IMR-90 (cell line): ENCODE measurements at regions not wholly inside any gene's neighbourhood (a gene's known extent, or its start where the extent isn't known, plus 50 kb on each side); places are given as distances from the start of the nearest gene placed in this dataset.

ENCODE experiments used
- ATAC-seq: fragments of 200-7000 bp; cut with Tn5 transposase; 2 replicates; pipeline ENCODE4 v1.9.1; 2020; ENCODE audit warnings: low read depth, mild to moderate bottlenecking, moderate library complexity
- BruUV-seq: library from RNA; stranded (reverse); fragments of 400-500 nt; replicated peaks from 2 replicates; lab custom pipeline; 2021; lab: Mats Ljungman, UMichigan
- CTCF ChIA-PET: fragments of 300-600 bp; formaldehyde crosslinking; extraction: SDS; loops from one replicate; lab custom pipeline; 2021; ENCODE audit warnings: antibody characterized with exemption; lab: Yijun Ruan, JAX
- POLR2A ChIA-PET: fragments of 300-600 bp; sonication (Branson Sonifier 250); formaldehyde crosslinking; loops from one replicate; lab custom pipeline; 2022; ENCODE audit warnings: antibody characterized with exemption; ENCODE audit not compliant: unreplicated experiment; lab: Charles Lee
- DNase-seq: peaks from one replicate; pipeline ENCODE4 v3.0.0; 2013
- H2AFZ ChIP-seq: replicated peaks from 2 replicates; pipeline ENCODE3; 2013; ENCODE audit warnings: low read length, mild to moderate bottlenecking; ENCODE audit not compliant: poor library complexity
- H2AK5ac ChIP-seq: 2 replicates; pipeline ENCODE4 v1.6.1; 2013; ENCODE audit warnings: low read depth, low read length, inconsistent platforms
- H2AK9ac ChIP-seq: replicated peaks from 2 replicates; pipeline ENCODE3; 2013; ENCODE audit warnings: mild to moderate bottlenecking, low read depth, low read length, moderate library complexity; ENCODE audit not compliant: poor library complexity
- H2BK120ac ChIP-seq: 2 replicates; pipeline ENCODE4 v1.6.1; 2013; ENCODE audit warnings: low read depth, low read length, inconsistent platforms
- H2BK15ac ChIP-seq: 3 replicates; pipeline ENCODE4 v1.6.1; 2013; ENCODE audit warnings: low read depth, low read length, inconsistent platforms
- H2BK20ac ChIP-seq: 2 replicates; pipeline ENCODE4 v1.6.1; 2013; ENCODE audit warnings: low read depth, mild to moderate bottlenecking, inconsistent platforms, low read length, moderate library complexity
- H2BK5ac ChIP-seq: 2 replicates; pipeline ENCODE4 v1.6.1; 2013; ENCODE audit warnings: mild to moderate bottlenecking, low read depth, low read length, inconsistent platforms; ENCODE audit not compliant: poor library complexity, severe bottlenecking
- H3K14ac ChIP-seq: replicated peaks from 2 replicates; pipeline ENCODE4 v1.6.1; 2013; ENCODE audit warnings: low read depth, low read length, inconsistent platforms
- H3K18ac ChIP-seq: 2 replicates; pipeline ENCODE4 v1.6.1; 2013; ENCODE audit warnings: low read depth, low read length, control low read depth
- H3K23ac ChIP-seq: 2 replicates; pipeline ENCODE4 v1.6.1; 2013; ENCODE audit warnings: low read depth, low read length, inconsistent platforms
- H3K27ac ChIP-seq: 2 replicates; pipeline ENCODE4 v1.5.1; 2013; ENCODE audit warnings: mild to moderate bottlenecking, control low read depth, low read length; ENCODE audit not compliant: insufficient read depth
- H3K27me3 ChIP-seq: 2 replicates; pipeline ENCODE4 v1.6.1; 2013; ENCODE audit warnings: low read length; ENCODE audit not compliant: control insufficient read depth, insufficient read depth
- H3K36me3 ChIP-seq: 2 replicates; pipeline ENCODE4 v1.6.1; 2013; ENCODE audit warnings: low read length, mixed read lengths; ENCODE audit not compliant: control insufficient read depth, insufficient read depth
- H3K4ac ChIP-seq: 2 replicates; pipeline ENCODE4 v1.6.1; 2013; ENCODE audit warnings: low read depth, low read length, inconsistent platforms
- H3K4me1 ChIP-seq: 2 replicates; pipeline ENCODE4 v1.6.1; 2013; ENCODE audit warnings: low read length, mixed read lengths; ENCODE audit not compliant: control insufficient read depth, insufficient read depth
- H3K4me2 ChIP-seq: 2 replicates; pipeline ENCODE4 v1.6.1; 2013; ENCODE audit warnings: low read depth, mild to moderate bottlenecking, control low read depth, low read length, moderate library complexity
- H3K4me3 ChIP-seq: 2 replicates; pipeline ENCODE4 v1.5.1; 2013; ENCODE audit warnings: low read depth, mild to moderate bottlenecking, control low read depth, low read length, moderate library complexity; ENCODE audit not compliant: insufficient read depth
- H3K56ac ChIP-seq: 2 replicates; pipeline ENCODE4 v1.6.1; 2013; ENCODE audit warnings: low read length, inconsistent platforms; ENCODE audit not compliant: insufficient read depth; ENCODE audit errors: extremely low read depth
- H3K79me1 ChIP-seq, 2 experiments: 2 replicates each; pipeline ENCODE4 v1.6.1; 2013; ENCODE audit warnings: low read length in 2 of 2, inconsistent platforms in 1 of 2, low read depth in 1 of 2
- H3K9ac ChIP-seq: 2 replicates; pipeline ENCODE4 v1.6.1; 2013; ENCODE audit warnings: low read depth, low read length, control low read depth
- H3K9me1 ChIP-seq: 2 replicates; pipeline ENCODE4 v1.6.1; 2013; ENCODE audit warnings: low read length, inconsistent platforms; ENCODE audit not compliant: insufficient read depth
- H3K9me3 ChIP-seq: 2 replicates; pipeline ENCODE4 v1.6.1; 2013; ENCODE audit warnings: low read length; ENCODE audit not compliant: control insufficient read depth, insufficient read depth
- H4K20me1 ChIP-seq: 2 replicates; pipeline ENCODE4 v1.6.1; 2013; ENCODE audit warnings: low read length, inconsistent platforms; ENCODE audit not compliant: insufficient read depth
- H4K5ac ChIP-seq: 2 replicates; pipeline ENCODE4 v1.6.1; 2013; ENCODE audit warnings: mild to moderate bottlenecking, low read depth, low read length, control low read depth
- H4K8ac ChIP-seq, 2 experiments: 2 replicates each; pipeline ENCODE4 v1.6.1; 2013; ENCODE audit warnings: low read depth in 2 of 2, low read length in 2 of 2, control low read depth in 1 of 2, inconsistent platforms in 1 of 2
- H4K91ac ChIP-seq: 2 replicates; pipeline ENCODE4 v1.6.1; 2013; ENCODE audit warnings: low read depth, low read length, inconsistent platforms; ENCODE audit not compliant: insufficient read depth
- BHLHE40 ChIP-seq: fragments of 150-350 bp; IDR thresholded peaks from 2 replicates; pipeline ENCODE4 v1.6.1; 2016; ENCODE audit warnings: mild to moderate bottlenecking, low read depth, low read length
- CHD1 ChIP-seq: IDR thresholded peaks from 2 replicates; pipeline ENCODE4 v1.6.1; 2012; ENCODE audit warnings: low read depth, low read length, improper control_type of control experiment
- FOS ChIP-seq: fragments of 150-350 bp; IDR thresholded peaks from 2 replicates; pipeline ENCODE4 v1.6.1; 2016; ENCODE audit warnings: low read depth, low read length
- MAFK ChIP-seq: IDR thresholded peaks from 2 replicates; pipeline ENCODE4 v1.6.1; 2012; ENCODE audit warnings: low read depth, low read length, improper control_type of control experiment
- MAZ ChIP-seq: IDR thresholded peaks from 2 replicates; pipeline ENCODE4 v1.6.1; 2012; ENCODE audit warnings: low read depth, mild to moderate bottlenecking, low read length, improper control_type of control experiment, moderate library complexity, borderline replicate concordance
- MXI1 ChIP-seq: IDR thresholded peaks from 2 replicates; pipeline ENCODE4 v1.6.1; 2012; ENCODE audit warnings: low read depth, mild to moderate bottlenecking, low read length, moderate library complexity, borderline replicate concordance
- POLR2A ChIP-seq: IDR thresholded peaks from 2 replicates; pipeline ENCODE4 v1.6.1; 2012; ENCODE audit warnings: mild to moderate bottlenecking, low read depth, low read length
- RAD21 ChIP-seq: IDR thresholded peaks from 2 replicates; pipeline ENCODE4 v1.6.1; 2012; ENCODE audit warnings: low read length, improper control_type of control experiment
- RFX5 ChIP-seq: IDR thresholded peaks from 2 replicates; pipeline ENCODE4 v1.8.0; 2012; ENCODE audit warnings: low read depth, mild to moderate bottlenecking, low read length, moderate library complexity
- WGBS, 2 experiments: methylation state at CpG; one replicate each; pipeline versions ENCODE4 v1.1.5 to v1.1.7; 2013; ENCODE audit warnings: missing lambda C conversion rate in 2 of 2; ENCODE audit not compliant: insufficient read length in 1 of 2; ENCODE audit errors: extremely low coverage in 2 of 2; 5-methylcytosine and 5-hydroxymethylcytosine counted together
- dilution Hi-C: fragments of 300-500 bp; cut with HindIII; formaldehyde crosslinking; loops from one replicate; pipeline ENCODE4 v1.14.3; 2018; ENCODE audit warnings: low sequenced_read_pairs; ENCODE audit not compliant: unreplicated experiment
- in situ Hi-C: fragments of 300-500 bp; cut with MboI; formaldehyde crosslinking; loops from 3 replicates; pipeline ENCODE4 v1.14.3; 2019; ENCODE audit warnings: low sequenced_read_pairs, inconsistent platforms, mixed read lengths
- intact Hi-C: fragments of 100-400 bp; cut with micrococcal nuclease; formaldehyde crosslinking; loops from 2 replicates; pipeline ENCODE4 v1.10.0; 2022
- TF ChIP-seq, protein P1 (sequence below): fragments of 150-350 bp; IDR thresholded peaks from 2 replicates; pipeline ENCODE4 v1.6.1; 2017; ENCODE audit warnings: mild to moderate bottlenecking, antibody characterized with exemption, low read length, low read depth
- TF ChIP-seq, protein P2 (sequence below): fragments of 150-350 bp; IDR thresholded peaks from 2 replicates; pipeline ENCODE4 v1.6.1; 2016; ENCODE audit warnings: low read depth, mild to moderate bottlenecking, low read length, moderate library complexity, borderline replicate concordance
- TF ChIP-seq, protein P3 (sequence below): conservative IDR thresholded peaks from 2 replicates; pipeline ENCODE4 v1.5.1; 2012; ENCODE audit warnings: mild to moderate bottlenecking, low read depth, low read length, improper control_type of control experiment

DNA sequence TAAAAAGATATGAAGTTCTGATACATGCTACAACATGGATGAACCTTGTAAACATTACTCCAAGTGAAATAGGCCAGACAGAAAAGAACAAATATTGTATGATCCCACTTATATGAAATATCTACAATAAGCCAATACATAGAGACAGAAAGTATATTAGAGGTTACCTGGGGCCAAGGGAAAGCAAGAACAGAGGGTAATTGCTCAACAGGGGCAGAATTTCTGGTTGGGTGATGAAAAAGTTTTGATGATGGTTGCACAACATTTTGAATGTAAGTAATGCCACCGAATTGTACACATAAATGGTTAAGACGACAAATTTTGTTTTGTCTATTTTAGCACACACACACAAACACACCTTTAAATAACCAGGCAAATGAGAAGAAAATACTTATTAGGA, 268.4 kb downstream of the FOXO1 start:
- Histone ChIP-seq H3K14ac (no peak overlapping the region), H3K4me2 (no peak overlapping the region), H2BK20ac (no peak overlapping the region), H3K4me1 (peaks cover 6% of the 10 kb centered on the region), H3K27ac (no peak overlapping the region), H4K8ac (no peak overlapping the region), H3K27me3 (no peaks in the 10 kb centered on the region), H3K4me3 (no peak overlapping the region), H3K23ac (no peak overlapping the region), H3K36me3 (no peaks in the 10 kb centered on the region), H2AK5ac (no peak overlapping the region), H2AFZ (no peak overlapping the region), H2BK15ac (no peak overlapping the region), H3K4ac (no peak overlapping the region), H4K91ac (no peak overlapping the region), H3K9me1 (peaks cover 6% of the 10 kb centered on the region), H2BK120ac (no peak overlapping the region), H3K9me3 (no peaks in the 10 kb centered on the region), H3K18ac (no peak overlapping the region), H4K20me1 (no peaks in the 10 kb centered on the region), H4K5ac (no peak overlapping the region), H2AK9ac (no peak overlapping the region), H3K56ac (no peak overlapping the region), H2BK5ac (no peak overlapping the region), H3K9ac (no peak overlapping the region), H3K79me1 (no peaks in the 10 kb centered on the region)
- dilution Hi-C loops: no loop called here
- POLR2A ChIA-PET: no interaction called here
- ATAC-seq (no peak), DNase-seq (no peak)
- CTCF ChIA-PET: no interaction called here
- intact Hi-C loops: no loop called here
- in situ Hi-C loops: no loop called here
- WGBS, 2 experiments: no CpG with 5 or more reads among the region's 2 CpGs
- TF ChIP-seq, protein P1, sequence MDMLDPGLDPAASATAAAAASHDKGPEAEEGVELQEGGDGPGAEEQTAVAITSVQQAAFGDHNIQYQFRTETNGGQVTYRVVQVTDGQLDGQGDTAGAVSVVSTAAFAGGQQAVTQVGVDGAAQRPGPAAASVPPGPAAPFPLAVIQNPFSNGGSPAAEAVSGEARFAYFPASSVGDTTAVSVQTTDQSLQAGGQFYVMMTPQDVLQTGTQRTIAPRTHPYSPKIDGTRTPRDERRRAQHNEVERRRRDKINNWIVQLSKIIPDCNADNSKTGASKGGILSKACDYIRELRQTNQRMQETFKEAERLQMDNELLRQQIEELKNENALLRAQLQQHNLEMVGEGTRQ: no peak
- TF ChIP-seq CHD1 (no peak), FOS (no peak), MAZ (no peak), MXI1 (no peak), MAFK (no peak), RFX5 (no peak), POLR2A (no peak), RAD21 (no peak), BHLHE40 (no peak)
- TF ChIP-seq, protein P2, sequence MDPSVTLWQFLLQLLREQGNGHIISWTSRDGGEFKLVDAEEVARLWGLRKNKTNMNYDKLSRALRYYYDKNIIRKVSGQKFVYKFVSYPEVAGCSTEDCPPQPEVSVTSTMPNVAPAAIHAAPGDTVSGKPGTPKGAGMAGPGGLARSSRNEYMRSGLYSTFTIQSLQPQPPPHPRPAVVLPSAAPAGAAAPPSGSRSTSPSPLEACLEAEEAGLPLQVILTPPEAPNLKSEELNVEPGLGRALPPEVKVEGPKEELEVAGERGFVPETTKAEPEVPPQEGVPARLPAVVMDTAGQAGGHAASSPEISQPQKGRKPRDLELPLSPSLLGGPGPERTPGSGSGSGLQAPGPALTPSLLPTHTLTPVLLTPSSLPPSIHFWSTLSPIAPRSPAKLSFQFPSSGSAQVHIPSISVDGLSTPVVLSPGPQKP: no peak
- TF ChIP-seq, protein P3, sequence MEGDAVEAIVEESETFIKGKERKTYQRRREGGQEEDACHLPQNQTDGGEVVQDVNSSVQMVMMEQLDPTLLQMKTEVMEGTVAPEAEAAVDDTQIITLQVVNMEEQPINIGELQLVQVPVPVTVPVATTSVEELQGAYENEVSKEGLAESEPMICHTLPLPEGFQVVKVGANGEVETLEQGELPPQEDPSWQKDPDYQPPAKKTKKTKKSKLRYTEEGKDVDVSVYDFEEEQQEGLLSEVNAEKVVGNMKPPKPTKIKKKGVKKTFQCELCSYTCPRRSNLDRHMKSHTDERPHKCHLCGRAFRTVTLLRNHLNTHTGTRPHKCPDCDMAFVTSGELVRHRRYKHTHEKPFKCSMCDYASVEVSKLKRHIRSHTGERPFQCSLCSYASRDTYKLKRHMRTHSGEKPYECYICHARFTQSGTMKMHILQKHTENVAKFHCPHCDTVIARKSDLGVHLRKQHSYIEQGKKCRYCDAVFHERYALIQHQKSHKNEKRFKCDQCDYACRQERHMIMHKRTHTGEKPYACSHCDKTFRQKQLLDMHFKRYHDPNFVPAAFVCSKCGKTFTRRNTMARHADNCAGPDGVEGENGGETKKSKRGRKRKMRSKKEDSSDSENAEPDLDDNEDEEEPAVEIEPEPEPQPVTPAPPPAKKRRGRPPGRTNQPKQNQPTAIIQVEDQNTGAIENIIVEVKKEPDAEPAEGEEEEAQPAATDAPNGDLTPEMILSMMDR: no peak
- BruUV-seq: no TSS peak
